Osteocyte (in vitro differentiated cells): ENCODE measurements at regions not wholly inside any gene's neighbourhood (a gene's known extent, or its start where the extent isn't known, plus 50 kb on each side); places are given as distances from the start of the nearest gene placed in this dataset.

Experiments used
- DNase-seq: peaks from one replicate; pipeline ENCODE4 v3.0.0; 2021; ENCODE audit warnings: mixed read lengths; ENCODE audit not compliant: unreplicated experiment; ENCODE audit errors: extremely low spot score
- H3K27ac Mint-ChIP-seq: one replicate; pipeline ENCODE4 v1.8.0; 2021; ENCODE audit warnings: mild to moderate bottlenecking, mixed read lengths; ENCODE audit not compliant: unreplicated experiment
- H3K27me3 Mint-ChIP-seq: one replicate; pipeline ENCODE4 v1.8.0; 2021; ENCODE audit warnings: mixed read lengths; ENCODE audit not compliant: unreplicated experiment
- H3K36me3 Mint-ChIP-seq: one replicate; pipeline ENCODE4 v1.8.0; 2021; ENCODE audit warnings: mixed read lengths; ENCODE audit not compliant: unreplicated experiment
- H3K4me1 Mint-ChIP-seq: one replicate; pipeline ENCODE4 v1.8.0; 2021; ENCODE audit warnings: mixed read lengths; ENCODE audit not compliant: unreplicated experiment
- H3K4me3 Mint-ChIP-seq: one replicate; pipeline ENCODE4 v1.8.0; 2021; ENCODE audit warnings: mild to moderate bottlenecking, moderate library complexity, mixed read lengths; ENCODE audit not compliant: unreplicated experiment
- H3K9me3 Mint-ChIP-seq: one replicate; pipeline ENCODE4 v1.8.0; 2021; ENCODE audit warnings: mixed read lengths; ENCODE audit not compliant: unreplicated experiment
- CTCF ChIP-seq: fragments of 200-600 bp; sonication (generic); IDR thresholded peaks from 2 replicates; pipeline ENCODE4 v1.5.0; 2021; ENCODE audit warnings: antibody characterized with exemption, mild to moderate bottlenecking, moderate library complexity

GRCh38 chr1:189775343-189775742 is 702.3 kb downstream of the BRINP3 start:
- Mint-ChIP-seq H3K27ac (no peak overlapping the region), H3K4me1 (peaks cover 16% of the 10 kb centered on the region), H3K36me3 (no peaks in the 10 kb centered on the region), H3K9me3 (no peaks in the 10 kb centered on the region), H3K4me3 (no peak overlapping the region), H3K27me3 (no peaks in the 10 kb centered on the region)
- DNase-seq, result no peak
- no peak for TF ChIP-seq CTCF

- H3K9me3 Mint-ChIP-seq, result no peaks in the 10 kb centered on the region
- no peak for TF ChIP-seq CTCF
- no peaks in the 10 kb centered on the region for H3K36me3 Mint-ChIP-seq
- H3K27ac Mint-ChIP-seq, result no peak overlapping the region
- H3K4me3 Mint-ChIP-seq, result no peak overlapping the region
- no peaks in the 10 kb centered on the region for H3K27me3 Mint-ChIP-seq
- no peak for DNase-seq
- peaks cover 18% of the 10 kb centered on the region for H3K4me1 Mint-ChIP-seq
These were observed 698.6 kb downstream of the BRINP3 start for GRCh38 chr1:189779034-189779433.

- Mint-ChIP-seq H3K4me3 (no peak overlapping the region), H3K36me3 (no peaks in the 10 kb centered on the region), H3K9me3 (no peaks in the 10 kb centered on the region), H3K27me3 (no peaks in the 10 kb centered on the region), H3K4me1 (peaks cover 2% of the 10 kb centered on the region), H3K27ac (no peak overlapping the region)
- no peak for TF ChIP-seq CTCF
- DNase-seq, result no peak
These were observed 695.4 kb downstream of the BRINP3 start for GRCh38 chr1:189782295-189782694.

GRCh38 chr1:189783456-189783855 is 694.2 kb downstream of the BRINP3 start:
- H3K9me3 Mint-ChIP-seq, result peaks cover 3% of the 10 kb centered on the region
- DNase-seq, result no peak
- no peaks in the 10 kb centered on the region for H3K27me3 Mint-ChIP-seq
- peaks cover 2% of the 10 kb centered on the region for H3K4me1 Mint-ChIP-seq
- TF ChIP-seq CTCF, result no peak
- H3K4me3 Mint-ChIP-seq, result no peak overlapping the region
- no peak overlapping the region for H3K27ac Mint-ChIP-seq
- peaks cover 2% of the 10 kb centered on the region for H3K36me3 Mint-ChIP-seq

- H3K27me3 Mint-ChIP-seq, result no peaks in the 10 kb centered on the region
- H3K4me1 Mint-ChIP-seq, result peaks cover 2% of the 10 kb centered on the region
- H3K36me3 Mint-ChIP-seq, result peaks cover 2% of the 10 kb centered on the region
- TF ChIP-seq CTCF, result no peak
- peaks cover 3% of the 10 kb centered on the region for H3K9me3 Mint-ChIP-seq
- no peak overlapping the region for H3K4me3 Mint-ChIP-seq
- H3K27ac Mint-ChIP-seq, result no peak overlapping the region
- no peak for DNase-seq
These were observed 690.9 kb downstream of the BRINP3 start for GRCh38 chr1:189786761-189787160.
